Endometrial microvascular endothelial cells (primary cell): ENCODE measurements at regions not wholly inside any gene's neighbourhood (a gene's known extent, or its start where the extent isn't known, plus 50 kb on each side); places are given as distances from the start of the nearest gene placed in this dataset.
"Not testable (repeated sequence)": the region's sequence is repeated elsewhere in the genome, so short reads cannot be mapped to it uniquely, and the experiment has no call there.

Experiments used
- in situ Hi-C: cut with HindIII; loops from 2 replicates; pipeline ENCODE4 v1.10.0; 2017; ENCODE audit warnings: low sequenced_read_pairs, low pct_unique_long_range_greater_than_20kb; ENCODE audit errors: inconsistent ontology term

DNA sequence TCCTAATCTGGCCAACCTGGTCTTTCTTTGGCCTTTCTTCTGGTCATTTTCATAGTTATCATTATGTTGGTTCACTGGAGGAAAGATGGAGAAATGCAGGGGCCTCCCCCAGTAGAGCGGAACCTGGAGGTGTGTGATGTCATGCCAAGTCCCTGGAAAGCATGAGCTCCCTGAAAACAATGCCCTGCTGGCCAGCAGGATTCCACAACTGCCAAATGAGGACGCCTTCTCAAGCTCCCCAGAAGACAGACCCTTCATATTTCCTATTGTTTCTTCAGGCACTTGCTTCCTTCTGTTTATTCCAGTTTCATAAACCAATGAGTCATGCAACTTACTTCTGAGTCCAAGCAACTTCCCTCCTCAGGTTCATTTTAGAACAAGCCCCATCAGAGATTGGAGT lies 339.0 kb downstream of the GATA3 start:
- in situ Hi-C loops: no loop called here

GRCh38 chr10:8396675-8397074 lies 342.2 kb downstream of the GATA3 start:
- in situ Hi-C loops: no loop called here

DNA sequence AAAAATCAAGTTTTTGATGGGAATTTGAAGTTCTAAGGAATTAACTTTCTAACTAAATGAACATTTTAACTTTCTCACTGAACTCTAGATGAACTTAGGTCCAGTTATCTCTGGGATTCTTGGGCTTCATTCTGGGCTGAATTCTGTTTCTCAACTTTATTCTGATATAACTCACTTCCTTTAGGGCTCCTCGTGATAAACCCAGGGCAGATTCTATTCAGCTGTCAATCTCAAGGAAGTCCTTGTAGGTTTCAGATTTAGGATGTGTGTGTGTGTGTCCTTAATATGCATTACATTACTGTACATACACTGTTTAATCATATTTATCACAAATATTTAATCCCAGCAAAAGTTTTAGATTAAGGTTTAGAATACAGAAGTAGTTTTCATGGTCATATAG lies 344.3 kb downstream of the GATA3 start:
- in situ Hi-C loops: no loop called here

GRCh38 chr10:8400151-8400550 lies 345.7 kb downstream of the GATA3 start:
- in situ Hi-C loops: no loop called here

- in situ Hi-C loops: no loop called here
These were observed 346.4 kb downstream of the GATA3 start for GRCh38 chr10:8400892-8401291.

GRCh38 chr10:8401531-8401930 lies 347.0 kb downstream of the GATA3 start:
- in situ Hi-C loops: no loop called here

- in situ Hi-C loops: no loop called here
These were observed 348.1 kb downstream of the GATA3 start for GRCh38 chr10:8402576-8402975.

DNA sequence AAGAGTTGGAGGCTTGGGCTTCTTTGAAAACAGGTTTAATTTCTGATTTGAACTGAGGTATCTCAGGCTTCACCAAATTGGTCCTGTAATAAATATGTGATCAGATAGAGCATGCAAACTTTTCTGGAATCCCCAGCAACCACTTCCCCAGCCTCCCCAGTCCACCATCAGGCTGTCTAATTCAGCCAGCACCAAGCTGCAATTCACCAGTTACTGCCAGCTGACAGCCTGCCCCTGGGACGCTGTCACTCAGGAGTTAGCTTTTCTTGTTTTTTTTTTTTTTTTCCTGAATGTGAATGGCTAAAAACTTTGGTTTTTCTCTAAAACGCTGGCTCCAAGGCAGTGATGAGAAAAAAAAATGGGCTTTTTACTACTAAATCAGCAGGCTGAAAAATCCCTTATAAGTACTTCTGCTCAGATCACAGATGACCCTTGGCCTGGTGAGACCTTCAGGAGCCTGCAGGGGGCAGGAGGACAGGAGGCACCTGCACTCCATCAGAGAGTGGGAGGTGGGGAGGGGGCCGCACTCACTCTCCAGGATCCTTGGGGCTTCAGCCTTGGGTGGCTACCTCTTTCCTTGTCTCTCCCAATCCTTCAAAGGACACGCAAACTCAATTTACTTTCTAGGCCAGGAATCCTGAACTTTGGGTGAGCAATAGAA lies 349.4 kb downstream of the GATA3 start:
- in situ Hi-C loops: no loop called here

- in situ Hi-C loops: no loop called here
These were observed 350.2 kb downstream of the GATA3 start for GRCh38 chr10:8404721-8405120.

GRCh38 chr10:8405596-8405995 lies 351.1 kb downstream of the GATA3 start:
- in situ Hi-C loops: no loop called here

- in situ Hi-C loops: no loop called here
These were observed 353.1 kb downstream of the GATA3 start for GRCh38 chr10:8407501-8408021.

- in situ Hi-C loops: no loop called here
These were observed 356.0 kb downstream of the GATA3 start for GRCh38 chr10:8410506-8410905.

DNA sequence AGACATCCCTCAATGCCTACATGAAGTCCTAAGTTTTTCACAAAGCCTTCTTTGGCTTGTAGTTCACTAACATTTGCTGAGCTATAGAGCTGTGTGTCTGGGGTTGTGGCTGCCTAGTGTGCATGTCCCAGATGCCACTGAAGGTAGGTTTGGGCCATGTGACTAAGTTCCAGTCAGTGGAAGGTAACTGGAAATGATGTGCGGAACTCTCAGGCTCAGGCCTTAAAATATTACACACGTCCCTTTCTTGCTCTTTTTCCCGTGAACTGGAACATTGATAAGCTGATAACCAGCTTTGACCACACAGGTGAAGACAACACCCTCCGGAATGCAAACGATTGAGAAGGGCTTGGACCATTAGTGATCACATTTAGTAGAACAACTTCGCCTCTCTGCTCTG lies 358.1 kb downstream of the GATA3 start:
- in situ Hi-C loops: no loop called here

DNA sequence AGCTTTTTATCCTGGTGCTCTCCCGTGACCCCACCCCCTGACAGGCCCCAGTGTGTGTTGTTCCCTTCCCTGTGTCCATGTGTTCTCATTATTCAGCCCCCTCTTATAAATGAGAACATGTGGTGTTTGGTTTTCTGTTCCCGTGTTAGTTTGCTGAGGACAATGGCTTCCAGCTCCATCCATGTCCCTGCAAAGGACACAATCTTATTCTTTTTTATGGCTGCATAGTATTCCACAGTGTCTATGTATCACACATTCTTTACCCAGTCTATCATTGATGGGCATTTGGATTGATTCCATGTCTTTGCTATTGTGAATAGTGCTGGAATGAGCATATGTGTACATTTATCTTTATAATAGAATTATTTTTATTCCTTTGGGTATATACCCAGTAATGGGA lies 360.5 kb downstream of the GATA3 start:
- in situ Hi-C loops: not testable (repeated sequence)

GRCh38 chr10:8416192-8416701 lies 361.8 kb downstream of the GATA3 start:
- in situ Hi-C loops: no loop called here

- in situ Hi-C loops: no loop called here
These were observed 362.3 kb downstream of the GATA3 start for GRCh38 chr10:8416760-8417159.

- in situ Hi-C loops: no loop called here
These were observed 363.1 kb downstream of the GATA3 start for GRCh38 chr10:8417631-8418030.

DNA sequence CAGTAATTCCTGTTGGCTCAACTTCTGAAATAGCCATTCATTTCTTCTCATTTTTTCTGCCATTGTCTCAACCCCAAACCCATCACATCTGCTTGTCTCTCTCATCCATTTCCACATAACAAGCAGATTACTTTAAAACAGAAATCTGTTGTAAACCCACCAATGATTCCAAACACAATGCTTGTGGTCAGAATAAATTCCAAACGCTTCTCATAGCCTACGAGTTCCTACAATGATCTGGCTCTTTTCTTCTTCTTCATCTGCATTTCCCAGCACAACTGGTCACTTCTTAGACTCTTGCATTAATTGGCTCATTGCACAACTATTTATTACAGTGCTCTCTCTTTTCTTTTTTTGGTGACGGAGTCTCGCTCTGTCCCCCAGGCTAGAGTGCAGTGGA lies 364.1 kb downstream of the GATA3 start:
- in situ Hi-C loops: no loop called here

DNA sequence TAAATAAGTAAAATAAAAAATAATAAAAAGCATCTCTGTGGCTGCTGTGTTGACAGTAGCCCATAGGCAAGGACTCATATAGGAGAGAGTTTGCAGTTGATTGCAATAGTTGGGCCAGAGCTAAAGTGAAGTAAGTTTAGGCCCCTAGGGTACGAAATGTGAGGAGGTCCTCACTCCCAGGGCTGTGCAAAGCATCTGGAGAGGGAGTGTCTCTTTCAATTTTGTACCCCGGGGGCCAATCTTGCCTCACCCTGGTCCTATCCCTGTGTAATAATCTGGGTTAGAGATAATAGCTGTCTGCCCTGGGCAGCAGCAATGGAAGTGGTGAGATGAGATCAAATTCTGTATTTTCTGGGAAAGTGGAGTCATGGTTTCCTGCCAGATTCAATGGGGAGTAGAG lies 365.7 kb downstream of the GATA3 start:
- in situ Hi-C loops: no loop called here

DNA sequence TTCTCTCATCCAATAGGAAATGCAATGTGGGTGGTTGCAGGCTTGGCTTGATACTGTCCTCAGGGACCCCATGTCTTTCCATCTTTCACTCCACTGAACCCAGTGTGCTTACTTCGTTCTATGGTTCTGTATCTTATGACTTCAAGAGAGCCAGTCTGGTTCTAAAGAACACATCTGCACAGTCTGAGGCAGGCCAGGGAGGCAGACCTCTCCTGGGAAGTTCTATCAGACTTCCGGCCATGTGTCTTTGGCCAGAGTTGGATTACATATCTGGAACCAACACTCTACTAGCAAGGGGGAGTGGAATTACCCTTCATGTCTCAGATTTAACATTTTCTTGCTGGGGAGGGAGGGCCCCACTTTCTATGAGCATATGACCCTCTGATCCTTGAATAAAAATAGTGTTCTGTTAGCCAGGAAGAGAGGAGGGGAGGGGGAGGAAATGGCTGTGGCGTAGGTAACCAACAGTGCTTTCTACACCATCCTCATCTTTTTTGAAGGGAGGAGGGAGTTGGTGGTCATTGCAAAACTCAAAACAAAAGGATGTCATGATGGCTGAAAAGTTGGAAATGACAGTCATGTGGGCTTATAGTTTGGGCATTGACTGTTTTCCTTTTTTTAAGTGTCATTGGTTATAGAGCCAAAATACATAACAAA lies 370.2 kb downstream of the GATA3 start:
- in situ Hi-C loops: no loop called here
